Pancreas (tissue), 10 donors: ENCODE measurements at regions not wholly inside any gene's neighbourhood (a gene's known extent, or its start where the extent isn't known, plus 50 kb on each side); places are given as distances from the start of the nearest gene placed in this dataset.
"Not testable (repeated sequence)": the region's sequence is repeated elsewhere in the genome, so short reads cannot be mapped to it uniquely, and the experiment has no call there.

Experiments used
- ATAC-seq, 4 donors: fragments of 200-7000 bp; cut with Tn5 transposase; one replicate each; pipeline versions ENCODE4 v1.8.0 to v1.9.1; 2020; ENCODE audit warnings: mild to moderate bottlenecking in 4 of 4, moderate library complexity in 4 of 4
- DNase-seq, 6 donors: peaks; one replicate each; pipeline ENCODE4 v3.0.0-alpha.2; 2020
- FAIRE-seq: peaks from 2 replicates; lab custom pipeline; 2012; peaks lifted over from hg19 to GRCh38; lab: Jason Lieb, UNC
- H3K27ac ChIP-seq, 4 donors: fragments of 200-600 bp; sonication (generic); 1 replicate in 3 of 4; 2 replicates in 1 of 4; pipeline versions ENCODE4 v1.5.0 to v1.8.0; 2020
- H3K27me3 ChIP-seq, 4 donors: fragments of 200-600 bp; one replicate each; pipeline ENCODE4 v1.8.0; 2021
- H3K36me3 ChIP-seq, 3 donors: fragments of 200-600 bp; sonication (generic) in 1 of 3; one replicate each; pipeline versions ENCODE4 v1.5.0 to v1.8.0; 2020 to 2021
- H3K4me1 ChIP-seq, 3 donors: fragments of 200-600 bp; one replicate each; pipeline ENCODE4 v1.8.0; 2021
- H3K4me3 ChIP-seq, 4 donors: fragments of 200-600 bp; sonication (generic) in 2 of 4; one replicate each; pipeline versions ENCODE4 v1.5.0 to v1.8.0; 2020 to 2021
- H3K9me3 ChIP-seq, 4 donors: fragments of 200-600 bp; one replicate each; pipeline ENCODE4 v1.8.0; 2021
- CTCF ChIP-seq, 4 donors: fragments of 200-600 bp; sonication (generic) in 3 of 4; IDR thresholded peaks; one replicate each; pipeline versions ENCODE4 v1.5.0 to v1.8.0; 2021; ENCODE audit warnings: antibody characterized with exemption in 4 of 4
- WGBS, 2 donors: extraction: QIAGEN DNeasy Blood & Tissue Kit; methylation state at CpG; one replicate each; pipeline ENCODE4 v1.1.7; 2013; 5-methylcytosine and 5-hydroxymethylcytosine counted together
- intact Hi-C, 3 donors: fragments of 100-400 bp; cut with DNase I; formaldehyde crosslinking; loops; one replicate each; pipeline versions ENCODE4 v1.11.1 to v1.14.2; 2022
- donor health status: healthy with polysubstance abuse.
- donor health status: DM: no; HTN: no; CAD: no; lungs with moderate emphysema.
- donor health status: DM: no; HTN: no; CAD: no.
- donor health status: control.
- donor health status: control.
- donor health status: Bipolar disorder and iron deficiency.
- donor health status: DM: yes; HTN: yes; CAD: no.
- donor health status: DM: no; HTN: no; CAD: no.
- donor health status: DM: no; HTN: no; CAD: no.
- donor health status: DM: yes; HTN: yes; CAD: no.

DNA sequence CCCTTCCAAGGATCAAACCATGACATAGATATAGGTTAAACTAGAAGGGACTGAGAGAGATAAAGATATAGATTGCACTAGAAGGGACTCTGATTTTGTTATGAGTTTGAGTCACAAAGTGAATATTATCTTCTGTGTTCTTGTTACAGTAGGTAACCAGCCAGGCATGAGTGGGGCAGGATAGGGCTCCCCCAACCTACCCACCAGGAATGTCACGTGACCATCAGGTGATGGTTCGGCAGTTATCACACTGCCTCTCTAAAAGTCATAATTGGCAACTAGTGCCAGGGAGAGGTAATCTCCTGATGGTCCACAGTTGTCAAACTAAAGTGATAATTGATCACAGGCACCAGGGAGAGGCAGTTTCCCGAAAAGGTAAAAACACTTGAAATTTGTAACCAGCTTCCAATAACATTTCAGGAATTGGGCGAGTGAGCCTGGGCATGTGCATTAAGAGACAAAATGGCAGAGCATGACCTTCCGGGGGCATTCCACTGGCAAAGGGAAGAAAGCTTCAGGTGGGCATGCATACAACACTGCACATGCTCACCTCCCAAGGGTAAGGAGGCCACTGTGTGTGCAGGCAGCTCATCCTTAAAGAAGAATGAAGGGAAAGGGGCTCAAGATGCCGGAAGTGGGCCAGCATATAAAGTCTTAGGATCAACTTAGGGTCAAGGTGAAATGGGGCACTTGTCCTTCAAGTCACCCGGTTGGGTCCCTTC is 533.6 kb upstream of the HTR2C start:
- 72 to 83% methylated on average over 7 of the region's 7 CpGs for WGBS, 2 donors
- ATAC-seq: no peak

GRCh38 chrX:114049063-114049462 is 534.8 kb upstream of the HTR2C start:
- Histone ChIP-seq H3K27me3 (no peaks in the 10 kb centered on the region), H3K36me3 (no peaks in the 10 kb centered on the region), H3K4me3 (no peak overlapping the region), H3K27ac (no peak overlapping the region), H3K4me1 (no peaks in the 10 kb centered on the region), H3K9me3 (no peaks in the 10 kb centered on the region)
- intact Hi-C loops: no loop called here
- DNase-seq: no peak
- 64 to 66% methylated on average over 3 of the region's 3 CpGs for WGBS, 2 donors
- no peak for FAIRE-seq
- no peak for TF ChIP-seq CTCF (IDR thresholded peaks at IDR 0.05)
- ATAC-seq: no peak

More for the DNA sequence above, 533.6 kb upstream of the HTR2C start:
- Histone ChIP-seq H3K36me3 (no peaks in the 10 kb centered on the region), H3K27ac (no peak overlapping the region), H3K27me3 (peaks cover 0 to 2% (median 0%) of the 10 kb centered on the region in 4 donors), H3K4me1 (no peaks in the 10 kb centered on the region), H3K9me3 (no peaks in the 10 kb centered on the region), H3K4me3 (no peak overlapping the region)
- TF ChIP-seq CTCF (IDR thresholded peaks at IDR 0.05): no peak
- no peak for DNase-seq
- FAIRE-seq: no peak
- intact Hi-C loops: no loop called here

DNA sequence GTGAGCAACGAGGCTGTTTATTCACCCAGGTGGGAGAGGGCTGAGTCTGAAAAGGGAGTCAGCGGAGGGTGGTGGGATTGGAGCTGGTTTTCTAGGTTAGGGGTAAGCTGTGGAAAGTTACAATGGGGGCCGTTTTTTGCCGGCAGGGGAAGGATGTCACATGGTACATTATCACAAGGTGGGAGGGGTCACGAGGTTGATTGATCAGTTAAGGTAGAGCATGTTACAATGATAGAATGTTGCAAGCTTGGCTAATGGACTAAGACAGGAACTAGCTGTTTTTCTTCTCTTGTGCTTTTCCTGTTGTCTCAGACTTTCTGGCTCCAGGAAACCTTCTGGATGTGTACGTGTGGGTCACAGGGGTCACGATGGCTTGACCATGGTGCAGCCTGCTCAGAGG is 536.3 kb upstream of the HTR2C start:
- H3K4me1 ChIP-seq: no peaks in the 10 kb centered on the region
- TF ChIP-seq CTCF (IDR thresholded peaks at IDR 0.05): no peak
- H3K9me3 ChIP-seq: no peaks in the 10 kb centered on the region
- no peaks in the 10 kb centered on the region for H3K36me3 ChIP-seq
- WGBS, 2 donors: 46 to 52% methylated on average over 7 of the region's 7 CpGs
- H3K27ac ChIP-seq: no peak overlapping the region
- no peak overlapping the region for H3K4me3 ChIP-seq
- no peak for ATAC-seq
- DNase-seq: no peak
- H3K27me3 ChIP-seq: no peaks in the 10 kb centered on the region
- no peak for FAIRE-seq
- intact Hi-C loops: no loop called here

DNA sequence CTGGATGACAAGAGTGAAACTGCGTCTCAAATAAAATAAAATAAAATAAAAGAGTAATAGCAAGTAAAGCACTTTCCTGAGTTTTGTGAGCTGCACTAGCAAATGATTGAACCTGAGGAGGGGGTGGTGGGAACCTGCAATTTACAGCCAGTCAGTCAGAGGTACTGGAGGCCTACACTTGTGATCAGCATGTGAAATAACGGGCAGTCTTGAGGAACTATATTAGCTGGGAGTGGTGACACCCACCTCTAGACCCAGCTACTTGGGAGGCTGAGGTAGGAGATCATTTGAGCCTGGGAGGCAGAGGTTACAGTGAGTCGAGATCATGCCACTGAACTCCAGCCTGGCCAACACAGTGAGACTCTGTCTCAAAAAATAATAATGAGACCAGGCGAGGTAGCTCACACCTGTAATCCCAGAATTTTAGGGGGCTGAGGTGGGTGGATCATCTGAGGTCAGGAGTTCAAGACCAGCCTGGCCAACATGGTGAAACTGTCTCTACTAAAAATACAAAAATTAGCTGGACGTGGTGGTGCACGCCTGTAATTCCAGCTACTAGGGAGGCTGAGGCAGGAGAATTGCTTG is 537.1 kb upstream of the HTR2C start:
- ATAC-seq (no peak), DNase-seq (no peak), FAIRE-seq (no peak)
- H3K27me3 ChIP-seq: no peaks in the 10 kb centered on the region
- H3K4me1 ChIP-seq: no peaks in the 10 kb centered on the region
- no peak overlapping the region for H3K27ac ChIP-seq
- no peaks in the 10 kb centered on the region for H3K9me3 ChIP-seq
- WGBS, 2 donors: 63 to 76% methylated on average over 6 of the region's 6 CpGs
- TF ChIP-seq CTCF (IDR thresholded peaks at IDR 0.05): no peak
- no peaks in the 10 kb centered on the region for H3K36me3 ChIP-seq
- no peak overlapping the region for H3K4me3 ChIP-seq
- intact Hi-C loops: no loop called here

- H3K9me3 ChIP-seq, H3K36me3 ChIP-seq, ATAC-seq, H3K27me3 ChIP-seq, H3K27ac ChIP-seq, H3K4me3 ChIP-seq, intact Hi-C loops, H3K4me1 ChIP-seq, DNase-seq, FAIRE-seq: not testable (repeated sequence)
- WGBS, 2 donors: 51 to 53% methylated on average over 8 of the region's 8 CpGs
Observed at GRCh38 chrX:114041470-114041869, 542.4 kb upstream of the HTR2C start.

DNA sequence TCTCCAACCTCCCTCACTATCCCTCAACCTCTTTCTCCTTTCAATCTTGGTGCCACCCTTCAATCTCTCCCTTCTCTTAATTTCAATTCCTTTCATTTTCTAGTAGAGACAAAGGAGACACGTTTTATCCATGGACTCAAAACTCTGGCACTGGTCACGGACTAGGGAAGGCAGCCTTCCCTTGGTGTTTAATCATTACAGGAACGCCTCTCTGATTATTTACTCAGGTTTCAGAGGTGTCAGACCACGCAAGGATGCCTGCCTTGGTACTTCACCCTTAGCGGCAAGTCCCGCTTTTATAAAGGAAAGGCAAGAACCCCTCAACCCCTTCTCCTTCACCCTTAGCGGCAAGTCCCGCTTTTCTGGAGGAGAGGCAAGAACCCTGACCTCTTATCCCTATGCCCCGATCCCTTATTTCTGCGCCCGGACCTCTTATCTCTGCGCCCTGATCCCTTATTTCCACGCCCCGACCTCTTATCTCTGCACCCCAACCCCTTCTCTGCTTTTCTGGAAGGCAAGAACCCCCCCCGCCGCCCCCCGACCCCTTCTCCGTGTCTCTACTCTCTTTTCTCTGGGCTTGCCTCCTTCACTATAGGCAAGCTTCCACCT is 543.1 kb upstream of the HTR2C start:
- H3K4me1 ChIP-seq, intact Hi-C loops, DNase-seq, H3K36me3 ChIP-seq, H3K4me3 ChIP-seq, ATAC-seq, H3K27ac ChIP-seq, H3K9me3 ChIP-seq, H3K27me3 ChIP-seq, FAIRE-seq: not testable (repeated sequence)
- WGBS, 2 donors: 50 to 57% methylated on average over 17 of the region's 18 CpGs

- FAIRE-seq, intact Hi-C loops, H3K9me3 ChIP-seq, H3K4me1 ChIP-seq, H3K4me3 ChIP-seq, ATAC-seq, H3K27ac ChIP-seq, H3K36me3 ChIP-seq, DNase-seq: not testable (repeated sequence)
- peaks cover 0 to 11% (median 2%) of the 10 kb centered on the region in 4 donors for H3K27me3 ChIP-seq
- 43 to 55% methylated on average over 8 of the region's 8 CpGs for WGBS, 2 donors
Observed at GRCh38 chrX:114040111-114040510, 543.8 kb upstream of the HTR2C start.
